ENCODE measurements at regions not wholly inside any gene's neighbourhood (a gene's known extent, or its start where the extent isn't known, plus 50 kb on each side); places are given as distances from the start of the nearest gene placed in this dataset.
A peak's percentile ranks its signal among the peaks of the same experiment; 100 is the strongest.
"Not testable (repeated sequence)": the region's sequence is repeated elsewhere in the genome, so short reads cannot be mapped to it uniquely, and the experiment has no call there.

DNA sequence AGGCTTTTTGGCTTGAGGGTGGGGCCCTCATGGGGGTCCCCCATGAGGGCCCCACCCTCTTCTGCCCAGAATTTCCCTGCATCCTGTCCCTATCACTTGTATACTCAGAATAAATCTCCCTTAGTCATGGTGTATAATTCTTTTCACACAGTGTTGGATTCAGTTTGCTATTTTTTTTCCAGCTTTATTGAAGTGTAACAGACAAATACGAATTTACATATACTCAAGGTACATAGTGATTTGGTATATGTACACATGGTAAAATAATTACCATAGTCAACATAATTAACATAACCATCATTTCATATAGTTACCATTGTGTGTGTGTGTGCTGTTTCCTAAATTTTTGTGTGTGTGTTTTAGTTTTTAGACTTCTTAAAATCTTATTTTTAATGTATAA, 289.4 kb downstream of the CNTNAP3B start:
- ATAC-seq: not testable (repeated sequence)

DNA sequence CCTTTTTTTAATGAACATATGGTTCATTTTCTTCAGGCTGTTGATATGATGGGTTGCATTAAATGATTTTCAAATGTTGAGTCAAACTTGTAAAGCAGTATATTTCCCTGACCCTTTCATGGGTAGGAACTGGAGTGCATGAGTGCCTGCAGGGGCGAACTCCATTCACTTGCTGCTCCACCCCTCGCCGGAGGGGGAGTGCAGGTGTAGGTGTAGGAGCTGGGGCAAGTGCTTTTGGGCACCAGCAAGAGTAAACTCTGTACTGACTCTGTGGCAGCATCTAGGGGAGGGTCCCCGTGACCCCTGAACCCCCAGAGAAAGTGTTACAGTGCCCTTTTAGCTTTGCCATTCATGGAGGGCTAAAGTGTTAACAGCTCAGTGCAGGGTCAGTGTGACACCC, 290.3 kb downstream of the CNTNAP3B start:
- intact Hi-C loops (cut with DNase I, micrococcal nuclease); ATAC-seq; DNase-seq: not testable (repeated sequence)

More for the DNA sequence above, 289.4 kb downstream of the CNTNAP3B start:
- intact Hi-C loops (cut with DNase I, micrococcal nuclease); DNase-seq: not testable (repeated sequence)

GRCh38 chr9:41838562-41838851, 290.7 kb downstream of the CNTNAP3B start:
- intact Hi-C loops (cut with DNase I, micrococcal nuclease); ATAC-seq; DNase-seq: not testable (repeated sequence)

DNA sequence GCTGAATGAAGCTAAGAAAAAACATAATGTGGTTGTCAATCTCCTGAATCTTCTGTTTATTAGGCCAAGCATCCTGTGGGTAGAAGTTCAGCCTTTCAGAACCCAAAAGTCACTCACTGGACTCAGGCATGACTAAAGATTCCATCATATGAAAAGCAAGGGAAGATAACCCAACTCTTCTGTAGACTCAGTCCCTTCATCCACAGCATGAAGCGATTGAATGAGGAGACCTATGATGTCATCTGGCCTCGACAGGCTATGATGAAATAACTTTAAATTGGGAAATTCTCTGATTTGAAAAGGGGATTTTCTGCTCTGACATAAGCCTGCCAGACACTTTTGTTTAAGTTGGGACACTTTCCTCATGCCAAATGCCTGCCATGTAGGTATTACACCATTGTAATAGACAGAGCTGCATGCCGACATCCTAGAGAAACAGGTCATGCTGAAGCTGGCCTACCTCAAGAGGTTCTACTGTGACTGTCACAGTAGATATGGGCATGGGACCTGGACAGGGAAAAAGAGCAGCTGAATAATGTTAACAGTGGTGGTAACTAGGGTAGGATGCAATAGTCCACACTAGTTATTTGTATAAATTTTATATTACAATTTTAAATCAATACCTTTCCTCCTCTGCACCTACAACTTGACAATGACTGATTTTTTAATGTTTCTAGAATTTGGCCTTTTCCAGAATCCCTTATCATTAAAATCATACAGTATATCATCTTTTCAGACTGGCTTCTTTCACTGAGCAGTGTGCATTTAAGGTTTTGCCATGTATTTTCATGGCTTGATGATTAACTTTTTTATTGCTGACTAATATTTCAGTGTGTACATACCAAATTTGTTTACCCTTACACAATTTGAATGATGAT, 291.3 kb downstream of the CNTNAP3B start:
- intact Hi-C loops (cut with DNase I, micrococcal nuclease); DNase-seq: not testable (repeated sequence)
- ATAC-seq: peak; percentile 55

GRCh38 chr9:41833108-41833507, 296.1 kb downstream of the CNTNAP3B start:
- DNase-seq; ATAC-seq; intact Hi-C loops (cut with DNase I, micrococcal nuclease): not testable (repeated sequence)

GRCh38 chr9:41824723-41825122, 304.5 kb downstream of the CNTNAP3B start:
- intact Hi-C loops (cut with DNase I, micrococcal nuclease); ATAC-seq; DNase-seq: not testable (repeated sequence)

DNA sequence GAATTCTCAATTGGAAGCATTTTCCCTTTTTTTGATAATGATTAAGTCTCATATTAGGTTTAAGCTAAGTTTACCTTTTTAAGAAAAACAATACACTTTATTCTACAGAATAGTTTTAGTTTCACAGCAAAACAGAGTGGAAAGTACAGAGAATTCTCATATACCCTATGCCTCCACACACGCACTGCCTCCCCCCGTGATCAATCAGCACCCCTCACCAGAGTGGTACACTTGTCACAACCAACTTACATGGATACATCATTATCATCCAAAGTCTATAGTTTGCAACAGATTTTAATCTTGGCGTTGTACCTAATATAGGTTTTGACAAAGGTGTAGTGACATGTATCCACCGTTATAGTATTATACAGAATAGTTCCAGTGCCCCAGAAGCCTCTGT, 326.5 kb downstream of the CNTNAP3B start:
- intact Hi-C loops (cut with DNase I, micrococcal nuclease); ATAC-seq; DNase-seq: not testable (repeated sequence)

GRCh38 chr9:41798684-41799083, 330.5 kb downstream of the CNTNAP3B start:
- ATAC-seq: peak; percentile 63
- intact Hi-C loops (cut with DNase I, micrococcal nuclease); DNase-seq: not testable (repeated sequence)

- DNase-seq: peak; percentile 60 to 77
- intact Hi-C loops (cut with DNase I, micrococcal nuclease): not testable (repeated sequence)
- peak; percentile 95 for ATAC-seq
Measured at GRCh38 chr9:41790719-41791363, 338.4 kb downstream of the CNTNAP3B start.

DNA sequence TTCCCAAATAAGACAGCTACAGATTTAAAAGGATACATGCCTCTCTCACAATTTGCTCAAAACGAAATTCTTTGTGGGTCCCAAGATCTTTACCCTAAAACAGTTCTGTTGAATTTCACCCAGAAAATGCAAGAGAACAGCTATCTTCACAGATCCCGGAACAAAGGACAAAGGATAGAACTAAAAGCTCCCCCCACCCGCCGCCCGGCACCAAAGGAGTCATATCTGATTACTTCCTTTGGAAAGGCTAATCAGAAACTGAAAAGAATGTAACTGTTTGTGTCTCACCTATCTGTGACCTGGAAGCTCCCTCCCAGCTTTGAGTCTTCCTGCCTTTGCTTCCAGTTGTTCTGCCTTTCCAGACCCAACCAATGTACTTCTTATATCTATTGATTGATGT, 339.2 kb downstream of the CNTNAP3B start:
- intact Hi-C loops (cut with DNase I, micrococcal nuclease); ATAC-seq: not testable (repeated sequence)
- peak in 1 of 2 donors; percentile 46 for DNase-seq

DNA sequence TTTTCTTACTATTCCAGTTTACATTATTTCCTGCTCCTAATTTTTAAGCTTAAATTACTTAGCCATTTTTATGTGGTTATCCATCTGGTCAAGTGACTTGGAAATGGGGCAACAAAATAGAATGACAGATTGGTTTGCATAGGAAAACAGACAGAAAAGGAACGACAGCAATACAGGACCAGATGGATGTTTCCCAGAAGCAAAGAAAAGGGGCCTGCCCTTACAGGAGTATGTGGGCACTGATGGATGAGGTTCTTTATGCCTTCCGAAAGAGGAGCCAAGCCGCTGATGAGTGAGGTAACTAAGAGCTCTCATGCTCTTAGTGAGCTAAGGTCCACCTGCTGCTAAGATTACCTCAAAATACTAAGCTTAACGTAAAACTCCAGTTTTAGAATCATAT, 339.8 kb downstream of the CNTNAP3B start:
- ATAC-seq; intact Hi-C loops (cut with DNase I, micrococcal nuclease); DNase-seq: not testable (repeated sequence)

- intact Hi-C loops (cut with DNase I, micrococcal nuclease); DNase-seq; ATAC-seq: not testable (repeated sequence)
Measured at GRCh38 chr9:41787951-41788350, 341.3 kb downstream of the CNTNAP3B start.

DNA sequence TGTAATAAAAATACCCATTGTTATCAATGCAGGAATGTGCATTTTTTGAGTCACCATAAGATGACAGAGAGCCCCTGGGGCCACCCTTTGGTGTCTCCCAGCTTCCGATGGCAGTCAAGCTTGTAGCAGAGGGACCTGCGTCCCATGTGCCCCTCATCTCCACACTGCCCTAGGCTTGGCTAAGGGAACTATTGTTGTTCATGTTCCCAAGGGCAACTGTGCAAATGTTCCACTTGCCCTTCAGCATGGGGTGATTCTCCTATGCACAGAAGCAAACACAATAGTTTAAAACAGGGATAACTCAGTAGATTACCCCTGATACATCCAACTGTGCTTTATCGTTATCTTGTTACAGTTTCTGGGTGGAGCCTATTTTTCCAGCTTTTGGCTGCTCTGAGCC, 342.0 kb downstream of the CNTNAP3B start:
- DNase-seq; ATAC-seq; intact Hi-C loops (cut with DNase I, micrococcal nuclease): not testable (repeated sequence)

DNA sequence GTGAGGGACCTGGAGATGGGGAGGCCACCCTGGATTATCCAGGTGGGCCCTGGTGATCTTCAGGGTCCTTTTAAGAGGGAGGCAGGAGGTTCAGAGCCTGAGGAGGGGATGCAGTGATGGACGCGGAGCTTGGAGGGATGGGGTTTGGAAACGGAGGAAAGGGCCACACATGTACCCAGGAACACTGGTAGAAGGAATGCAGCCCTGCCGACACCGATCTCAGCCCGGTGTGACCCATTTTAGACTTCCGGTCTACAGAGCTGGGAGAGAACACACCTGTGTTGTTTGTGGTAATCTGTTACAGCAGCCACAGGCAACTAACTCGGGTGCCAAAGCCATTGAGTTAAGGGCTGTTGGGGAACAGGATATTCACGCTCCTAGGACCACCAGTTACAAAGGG, 345.2 kb downstream of the CNTNAP3B start:
- DNase-seq; ATAC-seq; intact Hi-C loops (cut with DNase I, micrococcal nuclease): not testable (repeated sequence)

GRCh38 chr9:41783070-41783810, 346.0 kb downstream of the CNTNAP3B start:
- intact Hi-C loops (cut with DNase I, micrococcal nuclease); ATAC-seq; DNase-seq: not testable (repeated sequence)

DNA sequence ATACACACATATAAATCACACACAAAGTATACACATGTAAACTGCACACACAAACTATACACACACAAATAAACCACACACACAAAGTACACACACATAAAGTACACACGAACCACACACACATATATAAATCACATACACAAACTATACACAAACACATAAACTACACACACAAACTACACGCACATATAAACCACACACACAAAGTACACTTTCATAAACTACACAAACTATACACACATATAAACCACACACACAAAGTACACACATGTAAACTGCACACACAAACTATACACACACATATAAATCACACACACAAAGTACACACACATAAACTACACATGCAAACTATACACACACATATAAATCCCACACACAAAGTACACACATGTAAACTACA, 347.3 kb downstream of the CNTNAP3B start:
- DNase-seq; ATAC-seq; intact Hi-C loops (cut with DNase I, micrococcal nuclease): not testable (repeated sequence)

DNA sequence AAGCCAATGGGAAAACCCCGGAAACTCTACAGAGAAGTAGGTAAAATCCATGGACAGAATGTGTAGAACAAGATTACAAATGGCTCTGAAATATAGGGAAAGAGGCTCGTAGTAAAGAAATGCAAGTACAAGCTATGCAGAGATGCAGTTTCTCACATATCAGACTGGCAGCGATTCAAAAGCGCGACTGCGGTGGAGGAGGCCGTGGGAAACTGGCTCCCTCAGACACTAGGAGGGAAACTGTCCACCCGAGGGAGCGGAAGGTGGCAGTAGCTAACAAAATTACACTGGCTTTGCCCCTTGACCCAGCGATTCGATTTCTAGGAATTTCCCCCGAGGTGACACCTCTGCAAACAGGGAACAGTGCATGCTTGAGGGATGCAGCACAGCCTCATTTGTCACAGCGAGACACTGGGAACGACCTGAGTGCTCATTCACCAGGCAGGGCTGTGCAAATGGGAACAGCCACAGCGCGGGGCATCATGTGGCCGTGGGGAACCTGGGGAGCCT, 349.3 kb downstream of the CNTNAP3B start:
- ATAC-seq; intact Hi-C loops (cut with DNase I, micrococcal nuclease): not testable (repeated sequence)
- peak in 1 of 2 donors; percentile 35 for DNase-seq

DNA sequence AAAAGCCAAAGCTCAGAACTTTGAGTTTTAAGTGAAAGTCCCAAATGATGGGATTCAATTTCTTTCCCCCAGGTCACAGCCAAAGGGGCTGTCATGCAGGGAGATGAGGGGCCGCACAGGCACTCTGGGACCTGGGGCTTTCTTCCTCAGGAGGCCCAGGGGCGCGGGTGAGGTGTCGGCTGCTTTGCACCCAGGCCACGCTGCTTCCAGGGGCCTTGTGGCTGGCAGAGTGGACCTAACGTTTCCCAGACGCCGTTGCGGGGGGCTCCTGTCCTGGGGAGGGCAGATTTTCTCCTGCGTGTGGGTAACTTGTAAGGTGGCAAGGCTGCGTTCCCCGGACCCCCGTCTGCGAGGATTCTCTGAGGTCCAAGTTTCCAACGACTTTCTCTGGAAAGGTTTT, 350.0 kb downstream of the CNTNAP3B start:
- intact Hi-C loops (cut with DNase I, micrococcal nuclease); ATAC-seq; DNase-seq: not testable (repeated sequence)

DNA sequence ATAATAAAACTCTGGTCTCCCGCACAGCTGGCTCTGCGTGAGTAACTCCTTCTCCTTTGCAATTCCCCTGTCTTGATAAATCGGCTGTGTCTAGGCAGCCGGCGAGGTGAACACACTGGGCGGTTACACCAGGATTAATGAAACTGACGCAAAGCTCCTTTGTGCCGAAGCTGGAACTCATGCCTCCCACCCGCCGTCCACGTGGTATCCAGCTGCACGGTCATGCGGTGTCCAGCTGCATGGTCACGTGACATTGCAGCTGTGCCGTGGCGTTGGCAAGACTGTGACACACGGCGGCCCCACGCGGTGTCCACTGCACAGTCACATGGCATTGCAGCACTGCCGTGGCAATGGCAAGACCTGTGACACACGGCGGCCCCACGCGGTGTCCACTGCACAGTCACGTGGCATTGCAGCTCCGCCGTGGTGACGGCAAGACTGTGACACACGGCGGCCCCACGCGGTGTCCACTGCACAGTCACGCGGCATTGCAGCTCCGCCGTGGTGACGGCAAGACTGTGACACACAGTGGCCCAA, 350.6 kb downstream of the CNTNAP3B start:
- DNase-seq; ATAC-seq; intact Hi-C loops (cut with DNase I, micrococcal nuclease): not testable (repeated sequence)

Measured in left colon (tissue), 2 donors.